GM12878 (cell line): ENCODE measurements at regions not wholly inside any gene's neighbourhood (a gene's known extent, or its start where the extent isn't known, plus 50 kb on each side); places are given as distances from the start of the nearest gene placed in this dataset.

ENCODE experiments used
- ATF7 ChIP-seq: fragments of 450-650 bp; IDR thresholded peaks from 2 replicates; pipeline ENCODE4 v1.6.1; 2016; ENCODE audit warnings: low read depth, mild to moderate bottlenecking
- BHLHE40 ChIP-seq, 2 experiments: fragments of 450-650 bp in 1 of 2; IDR thresholded peaks; 2 replicates each; pipeline ENCODE4 v1.6.1; 2011 to 2017; ENCODE audit warnings: low read depth in 2 of 2, borderline replicate concordance in 1 of 2, improper control_type of control experiment in 1 of 2, low read length in 1 of 2, mild to moderate bottlenecking in 1 of 2
- CTCF ChIP-seq, 3 experiments: IDR thresholded peaks in 2 of 3; conservative IDR thresholded peaks in 1 of 3; 2 replicates each; pipeline ENCODE4 v1.5.1; 2011; ENCODE audit warnings: low read depth in 3 of 3, low read length in 3 of 3, mild to moderate bottlenecking in 3 of 3, control low read depth in 2 of 3, moderate library complexity in 2 of 3, inconsistent platforms in 1 of 3, mixed read lengths in 1 of 3; ENCODE audit not compliant: control insufficient read depth in 2 of 3, insufficient read depth in 1 of 3; ENCODE audit errors: extremely low read depth in 1 of 3
- JUNB ChIP-seq: IDR thresholded peaks from 2 replicates; pipeline ENCODE4 v1.6.1; 2016; ENCODE audit warnings: antibody characterized with exemption, mild to moderate bottlenecking
- NFIC ChIP-seq: IDR thresholded peaks from 2 replicates; pipeline ENCODE4 v1.6.1; 2012; ENCODE audit warnings: low read depth, mild to moderate bottlenecking, inconsistent platforms, low read length, moderate library complexity
- NR2C2 ChIP-seq: IDR thresholded peaks from 2 replicates; pipeline ENCODE4 v1.6.1; 2011; ENCODE audit warnings: borderline replicate concordance, low read depth; ENCODE audit not compliant: control insufficient read depth, insufficient read length
- POLR2A ChIP-seq: IDR thresholded peaks from 2 replicates; pipeline ENCODE4 v1.6.1; 2011; ENCODE audit warnings: low read depth, mild to moderate bottlenecking, low read length
- TCF12 ChIP-seq: IDR thresholded peaks from 2 replicates; pipeline ENCODE4 v1.6.1; 2011; ENCODE audit warnings: low read depth, mild to moderate bottlenecking, low read length
- ZBTB40 ChIP-seq: fragments of 450-650 bp; IDR thresholded peaks from 2 replicates; pipeline ENCODE4 v1.6.1; 2016; ENCODE audit warnings: mild to moderate bottlenecking, moderate library complexity, borderline replicate concordance
- TF ChIP-seq, protein P1 (sequence below): IDR thresholded peaks from 2 replicates; pipeline ENCODE4 v1.6.1; 2012; ENCODE audit warnings: low read depth, low read length, improper control_type of control experiment

- TF ChIP-seq, protein P1, sequence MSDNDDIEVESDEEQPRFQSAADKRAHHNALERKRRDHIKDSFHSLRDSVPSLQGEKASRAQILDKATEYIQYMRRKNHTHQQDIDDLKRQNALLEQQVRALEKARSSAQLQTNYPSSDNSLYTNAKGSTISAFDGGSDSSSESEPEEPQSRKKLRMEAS: no peak
- TF ChIP-seq BHLHE40 (IDR thresholded peaks at IDR 0.05; ENCODE audit: borderline replicate concordance in 1 of 2, low read depth in 2 of 2, low read length in 1 of 2): 0 out of 4 replicates have a peak, but pooled peaks of 1 of the 2 experiments have one; percentile 20
- no peak for TF ChIP-seq ZBTB40
- TF ChIP-seq POLR2A: no peak
- TF ChIP-seq CTCF (IDR thresholded peaks at IDR 0.05 in 2 of 3, conservative IDR thresholded peaks at IDR 0.05 in 1 of 3; ENCODE audit: control insufficient read depth in 2 of 3, extremely low read depth in 1 of 3, insufficient read depth in 1 of 3, low read depth in 3 of 3, low read length in 3 of 3): no peak
- TF ChIP-seq JUNB: no peak
- TF ChIP-seq NFIC: no peak
- no peak for TF ChIP-seq TCF12
- TF ChIP-seq ATF7: no peak
- TF ChIP-seq NR2C2: no peak
Observed at GRCh38 chr5:156253130-156253529, 73.8 kb upstream of the SGCD start.
